Neural progenitor cell (in vitro differentiated cells): ENCODE measurements at regions not wholly inside any gene's neighbourhood (a gene's known extent, or its start where the extent isn't known, plus 50 kb on each side); places are given as distances from the start of the nearest gene placed in this dataset.

Source experiments
- DNase-seq: peaks from one replicate; pipeline ENCODE4 v3.0.0-alpha.2; 2016; ENCODE audit warnings: low spot score
- H2AFZ ChIP-seq: fragments of 200-600 bp; sonication (generic); replicated peaks from 2 replicates; pipeline ENCODE4 v1.6.1; 2016; ENCODE audit warnings: antibody characterized with exemption
- H3F3A ChIP-seq: fragments of 200-600 bp; sonication (generic); 2 replicates; pipeline ENCODE4 v1.6.1; 2016; ENCODE audit warnings: antibody characterized with exemption, low read depth
- H3K27ac ChIP-seq: fragments of 200-600 bp; sonication (generic); 2 replicates; pipeline ENCODE4 v1.5.1; 2016; ENCODE audit warnings: mild to moderate bottlenecking
- H3K27me3 ChIP-seq: fragments of 200-600 bp; sonication (generic); 2 replicates; pipeline ENCODE4 v1.6.1; 2016; ENCODE audit warnings: mild to moderate bottlenecking, moderate library complexity
- H3K36me3 ChIP-seq: fragments of 200-600 bp; sonication (generic); 2 replicates; pipeline ENCODE4 v1.5.1; 2016
- H3K4me1 ChIP-seq: fragments of 200-600 bp; sonication (generic); 2 replicates; pipeline ENCODE4 v1.6.1; 2016; ENCODE audit warnings: mixed run types
- H3K4me2 ChIP-seq: fragments of 200-600 bp; sonication (generic); 2 replicates; pipeline ENCODE4 v1.6.1; 2016
- H3K4me3 ChIP-seq: fragments of 200-600 bp; sonication (generic); 2 replicates; pipeline ENCODE4 v1.5.1; 2016
- H3K79me2 ChIP-seq: fragments of 200-600 bp; sonication (generic); 2 replicates; pipeline ENCODE4 v1.6.1; 2016; ENCODE audit warnings: low read depth
- H3K9ac ChIP-seq: fragments of 200-600 bp; sonication (generic); 2 replicates; pipeline ENCODE4 v1.6.1; 2016
- H3K9me3 ChIP-seq: fragments of 200-600 bp; sonication (generic); 2 replicates; pipeline ENCODE4 v1.5.1; 2016; ENCODE audit warnings: low read depth
- H4K20me1 ChIP-seq: fragments of 200-600 bp; sonication (generic); 2 replicates; pipeline ENCODE4 v1.6.1; 2016; ENCODE audit warnings: low read depth
- H3K27ac Mint-ChIP-seq: 3 replicates; pipeline ENCODE4 v1.8.0; 2021; ENCODE audit warnings: mixed read lengths
- H3K27me3 Mint-ChIP-seq: 2 replicates; pipeline ENCODE4 v1.8.0; 2022; ENCODE audit warnings: low read depth, mild to moderate bottlenecking, inconsistent platforms, moderate library complexity, mixed read lengths; ENCODE audit not compliant: insufficient read depth
- H3K36me3 Mint-ChIP-seq: 3 replicates; pipeline ENCODE4 v1.8.0; 2021; ENCODE audit warnings: mixed read lengths
- H3K4me1 Mint-ChIP-seq: 3 replicates; pipeline ENCODE4 v1.8.0; 2021; ENCODE audit warnings: mixed read lengths
- H3K4me3 Mint-ChIP-seq: 3 replicates; pipeline ENCODE4 v1.8.0; 2021; ENCODE audit warnings: mild to moderate bottlenecking, moderate library complexity, mixed read lengths
- H3K9me3 Mint-ChIP-seq: 3 replicates; pipeline ENCODE4 v1.8.0; 2020; ENCODE audit warnings: mixed read lengths
- CTCF ChIP-seq: fragments of 200-600 bp; sonication (generic); IDR thresholded peaks from 2 replicates; pipeline ENCODE4 v1.5.1; 2017; ENCODE audit warnings: antibody characterized with exemption, mild to moderate bottlenecking
- EZH2 ChIP-seq: fragments of 200-600 bp; sonication (generic); IDR thresholded peaks from 2 replicates; pipeline ENCODE4 v1.6.1; 2017; ENCODE audit warnings: antibody characterized with exemption, mild to moderate bottlenecking, moderate library complexity
- EZH2phosphoT487 ChIP-seq: fragments of 200-600 bp; sonication (generic); IDR thresholded peaks from 2 replicates; pipeline ENCODE4 v1.6.1; 2017; ENCODE audit warnings: antibody characterized with exemption

GRCh38 chr9:90333226-90333625 lies 309.4 kb downstream of the DIRAS2 start:
- Mint-ChIP-seq H3K4me3 (no peak overlapping the region), H3K4me1 (peaks cover 9% of the 10 kb centered on the region), H3K27me3 (no peaks in the 10 kb centered on the region), H3K36me3 (no peaks in the 10 kb centered on the region), H3K9me3 (no peaks in the 10 kb centered on the region), H3K27ac (no peak overlapping the region)
- Histone ChIP-seq H3K27ac (no peak overlapping the region), H4K20me1 (no peaks in the 10 kb centered on the region), H3K36me3 (no peaks in the 10 kb centered on the region), H3K4me3 (no peak overlapping the region), H3K9me3 (no peaks in the 10 kb centered on the region), H3K9ac (no peak overlapping the region), H3K4me1 (no peaks in the 10 kb centered on the region), H2AFZ (no peak overlapping the region), H3K4me2 (no peak overlapping the region), H3K79me2 (no peaks in the 10 kb centered on the region), H3K27me3 (no peaks in the 10 kb centered on the region), H3F3A (no peaks in the 10 kb centered on the region)
- DNase-seq = no peak
- TF ChIP-seq CTCF (no peak), EZH2phosphoT487 (no peak), EZH2 (no peak)

- no peak overlapping the region for H3K27ac Mint-ChIP-seq
- H3K27ac ChIP-seq = no peak overlapping the region
- H3K4me2 ChIP-seq = no peak overlapping the region
- H3K36me3 ChIP-seq = no peaks in the 10 kb centered on the region
- DNase-seq = no peak
- peaks cover 6% of the 10 kb centered on the region for H3F3A ChIP-seq
- no peaks in the 10 kb centered on the region for H3K9me3 Mint-ChIP-seq
- no peaks in the 10 kb centered on the region for H3K79me2 ChIP-seq
- H3K9me3 ChIP-seq = no peaks in the 10 kb centered on the region
- H2AFZ ChIP-seq = no peak overlapping the region
- peaks cover 14% of the 10 kb centered on the region for H3K4me1 ChIP-seq
- H3K4me3 ChIP-seq = no peak overlapping the region
- H3K27me3 ChIP-seq = no peaks in the 10 kb centered on the region
- H3K9ac ChIP-seq = no peak overlapping the region
- TF ChIP-seq CTCF = no peak
- no peaks in the 10 kb centered on the region for H3K36me3 Mint-ChIP-seq
- H4K20me1 ChIP-seq = no peaks in the 10 kb centered on the region
- H3K4me1 Mint-ChIP-seq = peaks cover 14% of the 10 kb centered on the region
- no peaks in the 10 kb centered on the region for H3K27me3 Mint-ChIP-seq
- H3K4me3 Mint-ChIP-seq = no peak overlapping the region
These were observed 302.2 kb downstream of the DIRAS2 start for GRCh38 chr9:90340421-90340820.

GRCh38 chr9:90342607-90343006 lies 300.0 kb downstream of the DIRAS2 start:
- Mint-ChIP-seq H3K36me3 (no peaks in the 10 kb centered on the region), H3K9me3 (no peaks in the 10 kb centered on the region), H3K27ac (no peak overlapping the region), H3K4me1 (peaks cover 14% of the 10 kb centered on the region), H3K4me3 (no peak overlapping the region), H3K27me3 (no peaks in the 10 kb centered on the region)
- Histone ChIP-seq H3K27ac (no peak overlapping the region), H3K79me2 (no peaks in the 10 kb centered on the region), H3K27me3 (no peaks in the 10 kb centered on the region), H3K4me2 (no peak overlapping the region), H3F3A (peaks cover 6% of the 10 kb centered on the region), H3K4me1 (peaks cover 14% of the 10 kb centered on the region), H3K4me3 (no peak overlapping the region), H2AFZ (no peak overlapping the region), H3K9me3 (no peaks in the 10 kb centered on the region), H3K36me3 (no peaks in the 10 kb centered on the region), H4K20me1 (no peaks in the 10 kb centered on the region), H3K9ac (no peak overlapping the region)
- no peak for DNase-seq
- TF ChIP-seq CTCF = no peak
- no peak for TF ChIP-seq EZH2phosphoT487
- TF ChIP-seq EZH2 = no peak

GRCh38 chr9:90343366-90343765 lies 299.3 kb downstream of the DIRAS2 start:
- no peaks in the 10 kb centered on the region for H3K79me2 ChIP-seq
- Mint-ChIP-seq H3K4me3 (no peak overlapping the region), H3K4me1 (peaks cover 14% of the 10 kb centered on the region), H3K36me3 (no peaks in the 10 kb centered on the region), H3K27ac (peak overlapping the region; percentile 27), H3K9me3 (no peaks in the 10 kb centered on the region), H3K27me3 (peaks cover 3% of the 10 kb centered on the region)
- no peaks in the 10 kb centered on the region for H4K20me1 ChIP-seq
- peak overlapping the region; percentile 53 for H3K4me2 ChIP-seq
- TF ChIP-seq EZH2 (no peak), EZH2phosphoT487 (peak; percentile 95)
- no peak overlapping the region for H3K9ac ChIP-seq
- H3K36me3 ChIP-seq = no peaks in the 10 kb centered on the region
- H3K9me3 ChIP-seq = no peaks in the 10 kb centered on the region
- H3K27ac ChIP-seq = peak overlapping the region; percentile 43
- peak; percentile 87 for DNase-seq
- no peak overlapping the region for H3K4me3 ChIP-seq
- H3F3A ChIP-seq = peaks cover 6% of the 10 kb centered on the region
- H2AFZ ChIP-seq = no peak overlapping the region
- H3K27me3 ChIP-seq = no peaks in the 10 kb centered on the region
- peaks cover 14% of the 10 kb centered on the region for H3K4me1 ChIP-seq
